Right lobe of liver (tissue), 6 donors: ENCODE measurements at regions not wholly inside any gene's neighbourhood (a gene's known extent, or its start where the extent isn't known, plus 50 kb on each side); places are given as distances from the start of the nearest gene placed in this dataset.

Source experiments
- ATAC-seq, 4 donors: fragments of 200-7000 bp; cut with Tn5 transposase; one replicate each; pipeline ENCODE4 v1.9.1; 2020; ENCODE audit warnings: mild to moderate bottlenecking in 4 of 4, moderate library complexity in 4 of 4
- DNase-seq, 3 donors: peaks; one replicate each; pipeline ENCODE4 v3.0.0-alpha.2; 2020
- H3K27ac ChIP-seq, 3 donors: fragments of 200-600 bp; one replicate each; pipeline ENCODE4 v1.8.0; 2022
- H3K27me3 ChIP-seq, 2 donors: fragments of 200-600 bp; one replicate each; pipeline ENCODE4 v1.8.0; 2022
- H3K36me3 ChIP-seq, 4 donors: fragments of 200-600 bp; sonication (generic) in 1 of 4; one replicate each; pipeline versions ENCODE4 v1.5.1 to v1.8.0; 2017 to 2022; ENCODE audit warnings: control low read depth in 1 of 4
- H3K4me1 ChIP-seq, 4 donors: fragments of 200-600 bp; sonication (generic) in 1 of 4; one replicate each; pipeline versions ENCODE4 v1.5.1 to v1.8.0; 2017 to 2022; ENCODE audit warnings: control low read depth in 1 of 4
- H3K4me3 ChIP-seq, 3 donors: fragments of 200-600 bp; one replicate each; pipeline ENCODE4 v1.8.0; 2022
- H3K9me3 ChIP-seq, 4 donors: fragments of 200-600 bp; sonication (generic) in 1 of 4; one replicate each; pipeline versions ENCODE4 v1.5.1 to v1.8.0; 2017 to 2022; ENCODE audit warnings: control low read depth in 1 of 4
- POLR2A ChIP-seq: fragments of 450-650 bp; IDR thresholded peaks from one replicate; pipeline ENCODE4 v1.6.1; 2017; ENCODE audit warnings: antibody characterized with exemption, mild to moderate bottlenecking
- WGBS: methylation state at CpG from one replicate; pipeline ENCODE4 v1.1.6; 2018; ENCODE audit warnings: low coverage, low lambda C conversion rate; ENCODE audit not compliant: insufficient coverage; ENCODE audit errors: missing lambda C conversion rate; 5-methylcytosine and 5-hydroxymethylcytosine counted together
- intact Hi-C, 2 donors: fragments of 100-400 bp; cut with DNase I; formaldehyde crosslinking; loops; one replicate each; pipeline versions ENCODE4 v1.11.2 to v1.14.1; 2022
- TF ChIP-seq, protein P1 (sequence below), 4 donors: fragments of 200-600 bp in 3 of 4; fragments of 450-650 bp in 1 of 4; IDR thresholded peaks; one replicate each; pipeline versions ENCODE4 v1.5.1 to v1.8.0; 2016 to 2022; ENCODE audit warnings: antibody characterized with exemption in 4 of 4, mild to moderate bottlenecking in 2 of 4
- donor health status: DM: no; HTN: yes; CAD: no.
- donor health status: DM: no; HTN: no; CAD: no.
- donor health status: DM: no; HTN: no; CAD: no.
- donor health status: DM: no; HTN: yes; CAD: no.
- donor health status: DM: no; HTN: yes; CAD: no.

DNA sequence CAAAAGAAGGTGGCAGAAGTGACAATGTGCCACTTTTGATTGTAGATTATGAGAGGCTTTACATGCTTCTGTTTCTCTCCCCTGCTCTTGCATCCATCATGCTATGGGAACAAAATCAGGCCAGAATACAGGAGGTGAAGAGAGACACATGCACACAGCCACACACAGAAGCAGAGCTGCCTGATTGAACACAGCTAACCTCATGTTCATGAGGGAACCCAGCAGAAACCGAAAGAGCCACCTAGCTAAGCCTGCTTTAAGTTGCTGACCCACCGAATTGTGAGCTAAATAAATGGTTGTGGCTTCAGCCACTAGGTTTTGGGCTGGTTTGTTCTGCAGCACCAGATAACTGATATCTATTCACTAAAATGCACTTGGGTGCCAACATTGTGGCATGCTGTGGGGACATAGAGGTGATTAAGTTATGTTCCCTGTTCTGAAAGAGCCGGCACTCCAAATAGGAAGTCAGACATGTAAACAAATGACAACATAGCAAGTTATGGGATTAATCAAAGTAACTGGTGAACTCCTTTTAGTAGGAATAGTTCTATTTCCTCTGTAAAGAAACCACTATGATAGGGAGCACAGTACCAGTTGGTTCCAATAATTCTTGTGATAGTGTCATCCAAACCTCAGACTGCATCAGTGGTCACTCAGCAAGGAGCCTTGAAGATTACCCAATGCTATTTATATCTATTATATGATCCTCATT is 93.6 kb upstream of the TNC start:
- no peak overlapping the region for H3K27ac ChIP-seq
- ATAC-seq = no peak

DNA sequence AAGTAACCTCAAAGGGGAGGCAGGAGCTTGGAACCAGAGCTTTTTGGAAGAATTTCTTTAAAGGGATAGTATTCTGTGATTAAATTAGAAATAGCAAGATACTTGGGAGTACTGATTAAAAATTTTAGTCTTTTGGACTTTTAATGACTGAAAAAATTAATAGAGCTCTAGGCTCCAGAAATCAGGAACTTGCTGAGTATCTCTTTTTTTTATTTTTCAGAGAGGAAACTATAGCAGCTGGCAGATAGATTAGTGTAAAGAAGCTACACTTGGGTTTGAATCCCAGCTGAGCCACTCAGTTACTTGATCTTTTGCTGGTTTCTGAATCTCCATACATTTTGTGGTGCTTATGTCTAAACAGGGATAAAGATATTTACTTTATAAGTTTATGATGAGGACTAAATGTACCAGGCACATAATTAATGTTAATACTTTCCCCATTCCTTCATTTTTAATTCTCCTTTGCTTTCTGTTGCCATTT is 94.2 kb upstream of the TNC start:
- no peaks in the 10 kb centered on the region for H3K4me1 ChIP-seq
- no peaks in the 10 kb centered on the region for H3K27me3 ChIP-seq
- no peaks in the 10 kb centered on the region for H3K36me3 ChIP-seq
- intact Hi-C loops = no loop called here
- H3K4me3 ChIP-seq = no peak overlapping the region
- TF ChIP-seq POLR2A = no peak
- TF ChIP-seq, protein P1, sequence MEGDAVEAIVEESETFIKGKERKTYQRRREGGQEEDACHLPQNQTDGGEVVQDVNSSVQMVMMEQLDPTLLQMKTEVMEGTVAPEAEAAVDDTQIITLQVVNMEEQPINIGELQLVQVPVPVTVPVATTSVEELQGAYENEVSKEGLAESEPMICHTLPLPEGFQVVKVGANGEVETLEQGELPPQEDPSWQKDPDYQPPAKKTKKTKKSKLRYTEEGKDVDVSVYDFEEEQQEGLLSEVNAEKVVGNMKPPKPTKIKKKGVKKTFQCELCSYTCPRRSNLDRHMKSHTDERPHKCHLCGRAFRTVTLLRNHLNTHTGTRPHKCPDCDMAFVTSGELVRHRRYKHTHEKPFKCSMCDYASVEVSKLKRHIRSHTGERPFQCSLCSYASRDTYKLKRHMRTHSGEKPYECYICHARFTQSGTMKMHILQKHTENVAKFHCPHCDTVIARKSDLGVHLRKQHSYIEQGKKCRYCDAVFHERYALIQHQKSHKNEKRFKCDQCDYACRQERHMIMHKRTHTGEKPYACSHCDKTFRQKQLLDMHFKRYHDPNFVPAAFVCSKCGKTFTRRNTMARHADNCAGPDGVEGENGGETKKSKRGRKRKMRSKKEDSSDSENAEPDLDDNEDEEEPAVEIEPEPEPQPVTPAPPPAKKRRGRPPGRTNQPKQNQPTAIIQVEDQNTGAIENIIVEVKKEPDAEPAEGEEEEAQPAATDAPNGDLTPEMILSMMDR (IDR thresholded peaks at IDR 0.05) = no peak
- H3K27ac ChIP-seq = no peak overlapping the region
- DNase-seq (no peak), ATAC-seq (no peak)
- H3K9me3 ChIP-seq = no peaks in the 10 kb centered on the region

More for the DNA sequence above, 93.6 kb upstream of the TNC start:
- no peak for DNase-seq
- Histone ChIP-seq H3K9me3 (no peaks in the 10 kb centered on the region), H3K36me3 (no peaks in the 10 kb centered on the region), H3K4me3 (no peak overlapping the region), H3K27me3 (no peaks in the 10 kb centered on the region), H3K4me1 (no peaks in the 10 kb centered on the region)
- intact Hi-C loops = no loop called here
- TF ChIP-seq, protein P1 (IDR thresholded peaks at IDR 0.05) = no peak
- TF ChIP-seq POLR2A = no peak
- 44% methylated on average over 3 of the region's 3 CpGs for WGBS

DNA sequence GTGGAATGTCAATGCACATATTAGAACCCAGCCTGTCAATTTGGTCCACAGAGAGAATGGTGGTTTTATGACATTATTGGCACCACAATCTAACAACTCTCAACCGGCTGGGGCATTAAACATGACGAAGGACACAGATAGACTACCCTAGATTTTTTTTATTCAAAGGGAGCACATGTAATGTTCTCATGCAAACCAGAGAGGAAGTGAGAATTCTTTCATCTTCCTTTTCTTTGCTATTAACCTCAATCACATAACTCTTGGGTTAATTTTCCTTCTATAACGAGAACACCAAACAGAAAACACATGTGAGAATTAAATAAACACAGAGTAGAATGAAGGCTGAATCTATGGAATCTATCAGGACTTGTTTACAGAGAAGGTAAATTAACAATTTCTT is 94.9 kb upstream of the TNC start:
- ATAC-seq = no peak
- WGBS = 50% methylated on average over 3 of the region's 3 CpGs
- intact Hi-C loops = no loop called here
- Histone ChIP-seq H3K9me3 (no peaks in the 10 kb centered on the region), H3K4me1 (no peaks in the 10 kb centered on the region), H3K4me3 (no peak overlapping the region), H3K27ac (no peak overlapping the region), H3K36me3 (no peaks in the 10 kb centered on the region), H3K27me3 (no peaks in the 10 kb centered on the region)
- TF ChIP-seq, protein P1 (IDR thresholded peaks at IDR 0.05) = no peak
- no peak for TF ChIP-seq POLR2A
- no peak for DNase-seq

DNA sequence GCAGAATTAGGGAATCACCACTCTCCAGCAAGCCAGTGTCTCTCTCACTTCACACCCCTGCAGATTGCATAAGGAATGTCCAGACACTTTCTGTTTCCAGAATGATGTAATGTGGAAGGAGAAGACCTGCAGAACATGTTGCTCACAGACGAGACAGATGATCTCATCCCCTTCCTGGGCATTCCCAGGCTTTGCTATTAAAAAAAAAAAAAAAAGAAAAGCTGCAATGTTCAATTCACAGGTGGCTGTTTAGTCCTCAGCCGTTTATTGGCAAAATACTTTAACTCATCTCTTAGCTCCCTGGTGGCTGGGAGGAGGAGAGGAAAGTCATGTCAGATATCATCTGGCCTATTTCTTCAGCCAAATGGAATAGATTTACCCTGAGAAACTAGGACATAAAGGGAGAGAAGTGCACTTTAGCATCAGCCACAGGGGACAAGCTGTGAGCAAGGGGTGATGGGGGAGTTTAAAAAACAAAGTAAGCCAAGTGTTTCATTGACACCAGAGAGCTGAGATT is 95.9 kb upstream of the TNC start:
- no peak for DNase-seq

More for the DNA sequence above, 95.9 kb upstream of the TNC start:
- Histone ChIP-seq H3K36me3 (no peaks in the 10 kb centered on the region), H3K4me3 (no peak overlapping the region), H3K27ac (no peak overlapping the region), H3K4me1 (no peaks in the 10 kb centered on the region), H3K9me3 (no peaks in the 10 kb centered on the region), H3K27me3 (no peaks in the 10 kb centered on the region)
- intact Hi-C loops = no loop called here
- WGBS = 12% methylated on average over 2 of the region's 2 CpGs
- peak in 1 of 4 donors; percentile 73 for ATAC-seq
- TF ChIP-seq, protein P1 (IDR thresholded peaks at IDR 0.05) = no peak
- TF ChIP-seq POLR2A = no peak
